GM12878 (cell line): ENCODE measurements at regions not wholly inside any gene's neighbourhood (a gene's known extent, or its start where the extent isn't known, plus 50 kb on each side); places are given as distances from the start of the nearest gene placed in this dataset.

Experiments
- ATAC-seq: fragments of 200-7000 bp; cut with Tn5 transposase; 3 replicates; pipeline ENCODE4 v1.9.1; 2020; ENCODE audit warnings: mild to moderate bottlenecking, moderate library complexity
- BruUV-seq: library from RNA; stranded (reverse); fragments of 400-500 nt; replicated peaks from 2 replicates; lab custom pipeline; 2021; lab: Mats Ljungman, UMichigan
- CTCF ChIA-PET: fragments of 300-600 bp; sonication (Branson Sonifier 250); formaldehyde crosslinking; extraction: SDS; loops from one replicate; lab custom pipeline; 2021; ENCODE audit warnings: inconsistent platforms; lab: Yijun Ruan, JAX
- POLR2A ChIA-PET: fragments of 350-600 bp; formaldehyde crosslinking; extraction: SDS; loops from one replicate; lab custom pipeline; 2021; ENCODE audit warnings: inconsistent platforms; lab: Charles Lee
- RAD21 ChIA-PET: fragments of 300-600 bp; sonication (Branson Sonifier 250); formaldehyde crosslinking; loops from one replicate; lab custom pipeline; 2023; ENCODE audit warnings: antibody characterized with exemption; ENCODE audit not compliant: unreplicated experiment; lab: Charles Lee
- SMC1A ChIA-PET: fragments of 300-600 bp; sonication (Branson Sonifier 250); formaldehyde crosslinking; loops from one replicate; lab custom pipeline; 2023; ENCODE audit not compliant: unreplicated experiment, uncharacterized antibody; lab: Charles Lee
- DNase-seq: peaks from one replicate; pipeline ENCODE4 v3.0.0-alpha.2; 2011; ENCODE audit warnings: low read depth, low spot score
- FAIRE-seq: peaks from 3 replicates; lab custom pipeline; 2011; peaks lifted over from hg19 to GRCh38; lab: Jason Lieb, UNC
- H2AFZ ChIP-seq: 2 replicates; pipeline ENCODE4 v1.6.0; 2011; ENCODE audit warnings: low read depth, low read length, control low read depth; ENCODE audit not compliant: control insufficient read depth
- H3K27ac ChIP-seq: 2 replicates; pipeline ENCODE4 v1.5.1; 2011; ENCODE audit warnings: control low read depth; ENCODE audit not compliant: control insufficient read depth, insufficient read depth
- H3K27me3 ChIP-seq, 2 experiments: replicated peaks in 1 of 2; 2 replicates each; pipeline versions ENCODE4 v1.6.0 to v1.6.1; 2011; ENCODE audit warnings: low read length in 1 of 2; ENCODE audit not compliant: control insufficient read depth in 2 of 2, insufficient read depth in 2 of 2
- H3K36me3 ChIP-seq, 2 experiments: 2 replicates each; pipeline ENCODE4 v1.5.1; 2011; ENCODE audit warnings: low read length in 1 of 2; ENCODE audit not compliant: control insufficient read depth in 2 of 2, insufficient read depth in 2 of 2
- H3K4me1 ChIP-seq: 2 replicates; pipeline ENCODE4 v1.6.1; 2011; ENCODE audit warnings: mild to moderate bottlenecking, low read length, moderate library complexity, mixed read lengths; ENCODE audit not compliant: control insufficient read depth, insufficient read depth
- H3K4me2 ChIP-seq: 2 replicates; pipeline ENCODE4 v1.6.0; 2011; ENCODE audit warnings: control low read depth; ENCODE audit not compliant: control insufficient read depth, insufficient read depth
- H3K4me3 ChIP-seq: fragments of 200-600 bp; sonication (generic); 2 replicates; pipeline ENCODE4 v1.5.1; 2016
- H3K79me2 ChIP-seq: 2 replicates; pipeline ENCODE4 v1.6.0; 2011; ENCODE audit warnings: low read length; ENCODE audit not compliant: control insufficient read depth, insufficient read depth
- H3K9ac ChIP-seq: 2 replicates; pipeline ENCODE4 v1.8.0; 2011; ENCODE audit warnings: low read length, control low read depth, mixed read lengths; ENCODE audit not compliant: control insufficient read depth, insufficient read depth
- H3K9me3 ChIP-seq: replicated peaks from 3 replicates; pipeline ENCODE4 v1.5.1; 2011; ENCODE audit warnings: mild to moderate bottlenecking, low read length; ENCODE audit not compliant: control insufficient read depth, insufficient read depth
- H4K20me1 ChIP-seq: 2 replicates; pipeline ENCODE4 v1.6.0; 2011; ENCODE audit not compliant: control insufficient read depth, insufficient read depth
- ASH2L ChIP-seq: fragments of 300-600, 200-600 bp; sonication (generic); IDR thresholded peaks from 2 replicates; pipeline ENCODE4 v1.6.1; 2017; ENCODE audit warnings: low read depth, mild to moderate bottlenecking, borderline replicate concordance
- EED ChIP-seq: sonication (generic); IDR thresholded peaks from 2 replicates; pipeline ENCODE4 v1.6.1; 2016; ENCODE audit warnings: antibody characterized with exemption, low read depth
- FOXM1 ChIP-seq: IDR thresholded peaks from 2 replicates; pipeline ENCODE4 v1.6.1; 2012; ENCODE audit warnings: low read depth, mild to moderate bottlenecking, inconsistent platforms, low read length, moderate library complexity
- GABPA ChIP-seq: IDR thresholded peaks from 2 replicates; pipeline ENCODE4 v1.6.1; 2014; ENCODE audit warnings: antibody characterized with exemption, low read depth, mild to moderate bottlenecking, inconsistent platforms
- IKZF2 ChIP-seq, 2 experiments: fragments of 450-650 bp; IDR thresholded peaks; 2 replicates each; pipeline ENCODE4 v1.6.1; 2017; ENCODE audit warnings: mild to moderate bottlenecking in 2 of 2, moderate library complexity in 2 of 2
- RAD21 ChIP-seq: IDR thresholded peaks from 2 replicates; pipeline ENCODE4 v1.6.1; 2011; ENCODE audit warnings: mild to moderate bottlenecking, low read depth, low read length, moderate library complexity; ENCODE audit not compliant: insufficient read depth
- RB1 ChIP-seq: fragments of 450-650 bp; formaldehyde crosslinking; IDR thresholded peaks from 2 replicates; pipeline ENCODE4 v1.6.1; 2017; ENCODE audit warnings: mild to moderate bottlenecking, borderline replicate concordance
- SMC3 ChIP-seq: IDR thresholded peaks from 2 replicates; pipeline ENCODE4 v1.6.1; 2011; ENCODE audit warnings: low read length, improper control_type of control experiment, borderline replicate concordance
- SPI1 ChIP-seq: IDR thresholded peaks from 2 replicates; pipeline ENCODE4 v1.6.1; 2011; ENCODE audit warnings: low read depth, mild to moderate bottlenecking, low read length, moderate library complexity, borderline replicate concordance; ENCODE audit not compliant: insufficient read depth
- STAT1 ChIP-seq: fragments of 450-650 bp; conservative IDR thresholded peaks from 2 replicates; pipeline ENCODE4 v1.6.1; 2014; ENCODE audit warnings: antibody characterized with exemption, mild to moderate bottlenecking
- TARDBP ChIP-seq: IDR thresholded peaks from 2 replicates; pipeline ENCODE4 v1.6.1; 2016; ENCODE audit warnings: borderline replicate concordance
- TCF12 ChIP-seq: IDR thresholded peaks from 2 replicates; pipeline ENCODE4 v1.6.1; 2011; ENCODE audit warnings: low read depth, mild to moderate bottlenecking, low read length
- WGBS: methylation state at CpG from one replicate; pipeline ENCODE4 v1.1.6; 2016; ENCODE audit warnings: low lambda C conversion rate; ENCODE audit not compliant: insufficient replicate concordance, insufficient coverage; ENCODE audit errors: missing lambda C conversion rate; 5-methylcytosine and 5-hydroxymethylcytosine counted together
- in situ Hi-C: fragments of 300-500 bp; cut with MboI; formaldehyde crosslinking; loops from 9 replicates; pipeline ENCODE4 v1.14.3; 2018; ENCODE audit warnings: mixed read lengths
- intact Hi-C: fragments of 100-400 bp; cut with micrococcal nuclease; formaldehyde crosslinking; loops from one replicate; pipeline ENCODE4 v1.14.2; 2022; ENCODE audit not compliant: unreplicated experiment
- TF ChIP-seq, protein P1 (sequence below): fragments of 450-650 bp; IDR thresholded peaks from 2 replicates; pipeline ENCODE4 v1.6.1; 2017; ENCODE audit warnings: low read depth, mild to moderate bottlenecking, moderate library complexity
- TF ChIP-seq, protein P2 (sequence below), 3 experiments: IDR thresholded peaks in 2 of 3; conservative IDR thresholded peaks in 1 of 3; 2 replicates each; pipeline ENCODE4 v1.5.1; 2011; ENCODE audit warnings: low read depth in 3 of 3, low read length in 3 of 3, mild to moderate bottlenecking in 3 of 3, control low read depth in 2 of 3, moderate library complexity in 2 of 3, inconsistent platforms in 1 of 3, mixed read lengths in 1 of 3; ENCODE audit not compliant: control insufficient read depth in 2 of 3, insufficient read depth in 1 of 3; ENCODE audit errors: extremely low read depth in 1 of 3

DNA sequence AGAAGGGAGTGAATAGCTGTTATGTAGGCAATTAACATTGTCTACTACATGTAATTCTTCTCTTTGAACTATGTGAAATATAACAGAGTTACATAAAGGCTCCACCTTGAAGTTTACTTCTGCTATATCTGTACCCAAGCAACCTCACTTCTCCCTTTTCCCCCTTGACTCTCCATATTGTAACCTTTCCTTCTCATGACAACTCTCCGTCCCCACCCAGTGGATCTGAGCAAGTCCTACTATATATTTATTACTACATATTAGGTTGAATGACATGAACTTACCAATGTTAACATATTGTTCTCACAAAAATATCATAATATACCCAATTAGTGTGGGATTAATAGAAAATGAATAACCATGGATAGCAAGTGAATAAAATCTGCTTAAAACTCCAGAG, 93.2 kb upstream of the ATP8A1 start:
- Histone ChIP-seq H3K4me2 (no peak overlapping the region), H3K36me3 (no peaks in the 10 kb centered on the region), H2AFZ (no peak overlapping the region), H3K27ac (no peak overlapping the region), H4K20me1 (no peaks in the 10 kb centered on the region), H3K27me3 (no peaks in the 10 kb centered on the region), H3K4me3 (no peak overlapping the region), H3K79me2 (no peaks in the 10 kb centered on the region), H3K4me1 (no peaks in the 10 kb centered on the region), H3K9me3 (no peaks in the 10 kb centered on the region), H3K9ac (no peak overlapping the region)
- intact Hi-C loops: loop anchor here (1.0 kb wide), 1 partner anchor 182 kb away; no protein-coding TSS in a partner anchor
- SMC1A ChIA-PET: interaction anchor here (0.7 to 3.4 kb wide), 9 partner anchors 9 to 1283 kb away, joined by 3 to 36 read pairs (median 3); no protein-coding TSS in a partner anchor
- FAIRE-seq: no peak
- WGBS: 0% methylated on average over 1 of the region's 1 CpG
- no TSS peak for BruUV-seq
- RAD21 ChIA-PET: interaction anchor here (1.0 to 3.0 kb wide), 3 partner anchors 66 to 229 kb away, joined by 3 to 25 read pairs (median 6); no protein-coding TSS in a partner anchor
- DNase-seq: peak; percentile 3
- CTCF ChIA-PET: interaction anchor here (0.6 to 2.7 kb wide), 12 partner anchors 7 to 242 kb away, joined by 3 to 18 read pairs (median 4); partner anchors contain the start of gene ATP8A1
- POLR2A ChIA-PET: no interaction called here
- peak; percentile 94 for ATAC-seq
- TF ChIP-seq TARDBP: no peak
- no peak for TF ChIP-seq ASH2L
- TF ChIP-seq FOXM1: no peak
- peak; percentile 12; the same call in 1 of the 2 replicates for TF ChIP-seq SPI1
- TF ChIP-seq, protein P1, sequence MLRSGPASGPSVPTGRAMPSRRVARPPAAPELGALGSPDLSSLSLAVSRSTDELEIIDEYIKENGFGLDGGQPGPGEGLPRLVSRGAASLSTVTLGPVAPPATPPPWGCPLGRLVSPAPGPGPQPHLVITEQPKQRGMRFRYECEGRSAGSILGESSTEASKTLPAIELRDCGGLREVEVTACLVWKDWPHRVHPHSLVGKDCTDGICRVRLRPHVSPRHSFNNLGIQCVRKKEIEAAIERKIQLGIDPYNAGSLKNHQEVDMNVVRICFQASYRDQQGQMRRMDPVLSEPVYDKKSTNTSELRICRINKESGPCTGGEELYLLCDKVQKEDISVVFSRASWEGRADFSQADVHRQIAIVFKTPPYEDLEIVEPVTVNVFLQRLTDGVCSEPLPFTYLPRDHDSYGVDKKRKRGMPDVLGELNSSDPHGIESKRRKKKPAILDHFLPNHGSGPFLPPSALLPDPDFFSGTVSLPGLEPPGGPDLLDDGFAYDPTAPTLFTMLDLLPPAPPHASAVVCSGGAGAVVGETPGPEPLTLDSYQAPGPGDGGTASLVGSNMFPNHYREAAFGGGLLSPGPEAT: no peak
- no peak for TF ChIP-seq IKZF2 (IDR thresholded peaks at IDR 0.05)
- TF ChIP-seq, protein P2, sequence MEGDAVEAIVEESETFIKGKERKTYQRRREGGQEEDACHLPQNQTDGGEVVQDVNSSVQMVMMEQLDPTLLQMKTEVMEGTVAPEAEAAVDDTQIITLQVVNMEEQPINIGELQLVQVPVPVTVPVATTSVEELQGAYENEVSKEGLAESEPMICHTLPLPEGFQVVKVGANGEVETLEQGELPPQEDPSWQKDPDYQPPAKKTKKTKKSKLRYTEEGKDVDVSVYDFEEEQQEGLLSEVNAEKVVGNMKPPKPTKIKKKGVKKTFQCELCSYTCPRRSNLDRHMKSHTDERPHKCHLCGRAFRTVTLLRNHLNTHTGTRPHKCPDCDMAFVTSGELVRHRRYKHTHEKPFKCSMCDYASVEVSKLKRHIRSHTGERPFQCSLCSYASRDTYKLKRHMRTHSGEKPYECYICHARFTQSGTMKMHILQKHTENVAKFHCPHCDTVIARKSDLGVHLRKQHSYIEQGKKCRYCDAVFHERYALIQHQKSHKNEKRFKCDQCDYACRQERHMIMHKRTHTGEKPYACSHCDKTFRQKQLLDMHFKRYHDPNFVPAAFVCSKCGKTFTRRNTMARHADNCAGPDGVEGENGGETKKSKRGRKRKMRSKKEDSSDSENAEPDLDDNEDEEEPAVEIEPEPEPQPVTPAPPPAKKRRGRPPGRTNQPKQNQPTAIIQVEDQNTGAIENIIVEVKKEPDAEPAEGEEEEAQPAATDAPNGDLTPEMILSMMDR (IDR thresholded peaks at IDR 0.05 in 2 of 3, conservative IDR thresholded peaks at IDR 0.05 in 1 of 3; ENCODE audit: control insufficient read depth in 2 of 3, extremely low read depth in 1 of 3, insufficient read depth in 1 of 3, low read depth in 3 of 3, low read length in 3 of 3): peak; percentile 31 to 62 (median 33); a peak in 4 of 6 replicates
- TF ChIP-seq STAT1: no peak
- no peak for TF ChIP-seq RB1
- TF ChIP-seq RAD21: peak; percentile 92
- no peak for TF ChIP-seq GABPA
- TF ChIP-seq SMC3: peak; percentile 65; the same call in 1 of the 2 replicates
- no peak for TF ChIP-seq EED
- no peak for TF ChIP-seq TCF12
- in situ Hi-C loops: loop anchor here (5.0 kb wide), 1 partner anchor 178 kb away; no protein-coding TSS in a partner anchor
